MM.1S (cell line): ENCODE measurements at regions not wholly inside any gene's neighbourhood (a gene's known extent, or its start where the extent isn't known, plus 50 kb on each side); places are given as distances from the start of the nearest gene placed in this dataset.

ENCODE experiments used
- DNase-seq: peaks from one replicate; pipeline ENCODE4 v3.0.0-alpha.2; 2015
- H2AFZ ChIP-seq: fragments of 300-600 bp; sonication (generic); 2 replicates; pipeline ENCODE4 v1.6.0; 2016; ENCODE audit warnings: antibody characterized with exemption, low read length
- H3F3A ChIP-seq: fragments of 300-600 bp; sonication (generic); 2 replicates; pipeline ENCODE4 v1.6.1; 2016; ENCODE audit warnings: mild to moderate bottlenecking, antibody characterized with exemption, low read length, moderate library complexity, mixed read lengths; ENCODE audit not compliant: insufficient read depth
- H3K27ac ChIP-seq: fragments of 300-600 bp; sonication (generic); 2 replicates; pipeline ENCODE4 v1.5.1; 2016; ENCODE audit warnings: mild to moderate bottlenecking, low read length
- H3K27me3 ChIP-seq: fragments of 300-600 bp; sonication (generic); replicated peaks from 2 replicates; pipeline ENCODE4 v1.6.0; 2016; ENCODE audit warnings: low read length; ENCODE audit not compliant: insufficient read depth
- H3K36me3 ChIP-seq: fragments of 300-600 bp; sonication (generic); replicated peaks from 2 replicates; pipeline ENCODE4 v1.6.1; 2016; ENCODE audit warnings: mild to moderate bottlenecking, low read length, mixed read lengths; ENCODE audit not compliant: insufficient read depth
- H3K4me1 ChIP-seq: fragments of 300-600 bp; sonication (generic); 2 replicates; pipeline ENCODE4 v1.6.1; 2016; ENCODE audit warnings: low read length, mixed read lengths
- H3K4me2 ChIP-seq: fragments of 300-600 bp; sonication (generic); 2 replicates; pipeline ENCODE4 v1.6.0; 2016; ENCODE audit warnings: low read depth, low read length
- H3K4me3 ChIP-seq: fragments of 300-600 bp; sonication (generic); 2 replicates; pipeline ENCODE4 v1.5.1; 2016; ENCODE audit warnings: low read length, mixed read lengths
- H3K79me2 ChIP-seq: fragments of 300-600 bp; sonication (generic); 2 replicates; pipeline ENCODE4 v1.6.1; 2016; ENCODE audit warnings: mixed run types, low read length, mixed read lengths
- H3K9ac ChIP-seq: fragments of 300-600 bp; sonication (generic); 2 replicates; pipeline ENCODE4 v1.6.1; 2016; ENCODE audit warnings: low read length, mixed read lengths
- H3K9me2 ChIP-seq: fragments of 300-600 bp; sonication (generic); replicated peaks from 2 replicates; pipeline ENCODE4 v1.6.1; 2016; ENCODE audit warnings: mild to moderate bottlenecking, low read length, mixed read lengths; ENCODE audit not compliant: insufficient read depth
- H3K9me3 ChIP-seq: fragments of 300-600 bp; sonication (generic); replicated peaks from 2 replicates; pipeline ENCODE4 v1.6.1; 2016; ENCODE audit warnings: mild to moderate bottlenecking, low read length, mixed read lengths; ENCODE audit not compliant: insufficient read depth
- H4K20me1 ChIP-seq: fragments of 300-600 bp; sonication (generic); 2 replicates; pipeline ENCODE4 v1.6.1; 2016; ENCODE audit warnings: mild to moderate bottlenecking, low read length, moderate library complexity, mixed read lengths; ENCODE audit not compliant: insufficient read depth
- CTCF ChIP-seq: fragments of 300-600 bp; sonication (generic); IDR thresholded peaks from 2 replicates; pipeline ENCODE4 v1.5.1; 2016; ENCODE audit warnings: antibody characterized with exemption, low read length, mixed read lengths
- EZH2 ChIP-seq: fragments of 300-600 bp; sonication (generic); optimal IDR thresholded peaks from 2 replicates; pipeline ENCODE3; 2017; ENCODE audit warnings: low read depth, mild to moderate bottlenecking, antibody characterized with exemption, low read length, mixed read lengths
- EZH2phosphoT487 ChIP-seq: fragments of 300-600 bp; sonication (generic); IDR thresholded peaks from 2 replicates; pipeline ENCODE4 v1.6.1; 2018; ENCODE audit warnings: antibody characterized with exemption, low read length

- Histone ChIP-seq H4K20me1 (no peaks in the 10 kb centered on the region), H3F3A (no peaks in the 10 kb centered on the region), H3K9ac (no peak overlapping the region), H3K27me3 (no peaks in the 10 kb centered on the region), H3K36me3 (no peaks in the 10 kb centered on the region), H3K4me1 (peaks cover 14% of the 10 kb centered on the region), H3K4me3 (no peak overlapping the region), H3K9me2 (no peaks in the 10 kb centered on the region), H3K79me2 (peaks cover 7% of the 10 kb centered on the region; the same call in 1 of the 2 replicates), H3K9me3 (no peaks in the 10 kb centered on the region), H3K4me2 (no peak overlapping the region), H3K27ac (no peak overlapping the region), H2AFZ (no peak overlapping the region)
- TF ChIP-seq CTCF (no peak), EZH2 (no peak), EZH2phosphoT487 (no peak)
- no peak for DNase-seq
Measured at GRCh38 chr19:28508666-28509065, 704.3 kb downstream of the UQCRFS1 start.

- no peaks in the 10 kb centered on the region for H3K9me2 ChIP-seq
- no peak overlapping the region for H3K27ac ChIP-seq
- no peak overlapping the region for H3K9ac ChIP-seq
- no peak for DNase-seq
- H3K36me3 ChIP-seq, result no peaks in the 10 kb centered on the region
- no peaks in the 10 kb centered on the region for H3K9me3 ChIP-seq
- H4K20me1 ChIP-seq, result no peaks in the 10 kb centered on the region
- TF ChIP-seq EZH2phosphoT487 (no peak), EZH2 (no peak), CTCF (no peak)
- peaks cover 9% of the 10 kb centered on the region for H3K79me2 ChIP-seq
- no peak overlapping the region for H3K4me2 ChIP-seq
- no peaks in the 10 kb centered on the region for H3K27me3 ChIP-seq
- no peak overlapping the region for H2AFZ ChIP-seq
- no peak overlapping the region for H3K4me3 ChIP-seq
- no peaks in the 10 kb centered on the region for H3F3A ChIP-seq
- H3K4me1 ChIP-seq, result peaks cover 14% of the 10 kb centered on the region
Measured at GRCh38 chr19:28505933-28506332, 707.0 kb downstream of the UQCRFS1 start.

- Histone ChIP-seq H2AFZ (no peak overlapping the region), H3K79me2 (peaks cover 12% of the 10 kb centered on the region), H3K9ac (no peak overlapping the region), H3K4me2 (no peak overlapping the region), H3K4me3 (no peak overlapping the region), H3K9me3 (no peaks in the 10 kb centered on the region), H3K9me2 (no peaks in the 10 kb centered on the region), H3K27ac (no peak overlapping the region), H3K36me3 (no peaks in the 10 kb centered on the region), H3F3A (no peaks in the 10 kb centered on the region), H3K4me1 (peaks cover 14% of the 10 kb centered on the region), H4K20me1 (no peaks in the 10 kb centered on the region), H3K27me3 (no peaks in the 10 kb centered on the region)
- no peak for TF ChIP-seq EZH2phosphoT487
- no peak for TF ChIP-seq CTCF
- DNase-seq, result no peak
Measured at GRCh38 chr19:28505134-28505533, 707.8 kb downstream of the UQCRFS1 start.
